Liver (tissue), 8 donors: ENCODE measurements at regions not wholly inside any gene's neighbourhood (a gene's known extent, or its start where the extent isn't known, plus 50 kb on each side); places are given as distances from the start of the nearest gene placed in this dataset.

ENCODE experiments used
- DNase-seq: peaks from one replicate; pipeline ENCODE4 v3.0.0-alpha.2; 2017; ENCODE audit warnings: low spot score
- H3K27ac ChIP-seq, 2 donors: one replicate each; pipeline ENCODE4 v1.7.0; 2013; ENCODE audit warnings: inconsistent platforms in 2 of 2, low read length in 2 of 2, control low read depth in 1 of 2, low read depth in 1 of 2, mild to moderate bottlenecking in 1 of 2
- H3K27me3 ChIP-seq, 4 donors: one replicate each; pipeline versions ENCODE4 v1.6.1 to v1.7.0; 2013; ENCODE audit warnings: low read length in 3 of 4, inconsistent platforms in 1 of 4, mild to moderate bottlenecking in 1 of 4, moderate library complexity in 1 of 4; ENCODE audit not compliant: control insufficient read depth in 4 of 4, insufficient read depth in 4 of 4
- H3K36me3 ChIP-seq, 4 donors: one replicate each; pipeline versions ENCODE4 v1.6.1 to v1.7.0; 2013; ENCODE audit warnings: low read length in 3 of 4, mild to moderate bottlenecking in 3 of 4, low read depth in 1 of 4, moderate library complexity in 1 of 4; ENCODE audit not compliant: control insufficient read depth in 4 of 4, insufficient read depth in 3 of 4
- H3K4me1 ChIP-seq, 4 donors: one replicate each; pipeline versions ENCODE4 v1.6.1 to v1.7.0; 2013; ENCODE audit warnings: low read length in 3 of 4, mild to moderate bottlenecking in 3 of 4, moderate library complexity in 1 of 4; ENCODE audit not compliant: control insufficient read depth in 4 of 4, insufficient read depth in 4 of 4
- H3K4me3 ChIP-seq, 3 donors: one replicate each; pipeline versions ENCODE4 v1.6.1 to v1.7.0; 2013; ENCODE audit warnings: low read length in 3 of 3, control low read depth in 1 of 3, low read depth in 1 of 3, mild to moderate bottlenecking in 1 of 3
- H3K9ac ChIP-seq, 2 donors: one replicate each; pipeline ENCODE4 v1.7.0; 2013; ENCODE audit warnings: low read length in 2 of 2, mild to moderate bottlenecking in 2 of 2, moderate library complexity in 2 of 2, control low read depth in 1 of 2, low read depth in 1 of 2
- H3K9me3 ChIP-seq, 4 donors: one replicate each; pipeline versions ENCODE4 v1.6.1 to v1.7.0; 2013; ENCODE audit warnings: low read length in 3 of 4; ENCODE audit not compliant: control insufficient read depth in 4 of 4
- EGR1 ChIP-seq, 2 donors: IDR thresholded peaks; 2 replicates each; pipeline ENCODE4 v1.6.1; 2016 to 2018; ENCODE audit warnings: antibody characterized with exemption in 2 of 2, low read depth in 2 of 2
- FOXA1 ChIP-seq: IDR thresholded peaks from 2 replicates; pipeline ENCODE4 v1.6.1; 2016; ENCODE audit warnings: antibody characterized with exemption
- FOXA2 ChIP-seq: IDR thresholded peaks from 2 replicates; pipeline ENCODE4 v1.6.1; 2016; ENCODE audit warnings: antibody characterized with exemption
- GABPA ChIP-seq, 2 donors: IDR thresholded peaks in 1 of 2; conservative IDR thresholded peaks in 1 of 2; 2 replicates each; pipeline ENCODE4 v1.6.1; 2016; ENCODE audit warnings: antibody characterized with exemption in 2 of 2, mild to moderate bottlenecking in 1 of 2, moderate library complexity in 1 of 2
- HNF4A ChIP-seq, 2 donors: conservative IDR thresholded peaks; 2 replicates each; pipeline ENCODE4 v1.6.1; 2016; ENCODE audit warnings: antibody characterized with exemption in 2 of 2, mild to moderate bottlenecking in 2 of 2
- HNF4G ChIP-seq: IDR thresholded peaks from 2 replicates; pipeline ENCODE4 v1.6.1; 2016; ENCODE audit warnings: antibody characterized with exemption
- JUND ChIP-seq, 2 donors: IDR thresholded peaks; 2 replicates each; pipeline ENCODE4 v1.6.1; 2016; ENCODE audit warnings: antibody characterized with exemption in 2 of 2
- MAX ChIP-seq: IDR thresholded peaks from 2 replicates; pipeline ENCODE4 v1.6.1; 2016; ENCODE audit warnings: antibody characterized with exemption
- NR2F2 ChIP-seq: IDR thresholded peaks from 2 replicates; pipeline ENCODE4 v1.6.1; 2016; ENCODE audit warnings: antibody characterized with exemption
- RAD21 ChIP-seq, 2 donors: IDR thresholded peaks; 2 replicates each; pipeline ENCODE4 v1.6.1; 2016; ENCODE audit warnings: antibody characterized with exemption in 2 of 2, mild to moderate bottlenecking in 2 of 2
- REST ChIP-seq: IDR thresholded peaks from 2 replicates; pipeline ENCODE4 v1.6.1; 2016; ENCODE audit warnings: antibody characterized with exemption, mild to moderate bottlenecking
- RXRA ChIP-seq, 2 donors: IDR thresholded peaks; 2 replicates each; pipeline ENCODE4 v1.6.1; 2017 to 2018; ENCODE audit warnings: antibody characterized with exemption in 2 of 2, mild to moderate bottlenecking in 1 of 2
- SP1 ChIP-seq: IDR thresholded peaks from 2 replicates; pipeline ENCODE4 v1.6.1; 2018; ENCODE audit warnings: antibody characterized with exemption, mild to moderate bottlenecking
- TAF1 ChIP-seq: conservative IDR thresholded peaks from 2 replicates; pipeline ENCODE4 v1.6.1; 2016; ENCODE audit warnings: antibody characterized with exemption, mild to moderate bottlenecking
- YY1 ChIP-seq: IDR thresholded peaks from 2 replicates; pipeline ENCODE4 v1.6.1; 2016; ENCODE audit warnings: antibody characterized with exemption, mild to moderate bottlenecking
- ZBTB33 ChIP-seq: IDR thresholded peaks from 2 replicates; pipeline ENCODE4 v1.6.1; 2016; ENCODE audit warnings: antibody characterized with exemption
- WGBS: extraction: QIAGEN DNeasy Blood & Tissue Kit; methylation state at CpG from one replicate; pipeline ENCODE4 v1.1.7; 2013; 5-methylcytosine and 5-hydroxymethylcytosine counted together
- TF ChIP-seq, protein P1 (sequence below): IDR thresholded peaks from 2 replicates; pipeline ENCODE4 v1.6.1; 2016; ENCODE audit warnings: antibody characterized with exemption
- TF ChIP-seq, protein P2 (sequence below): fragments of 150-350 bp; IDR thresholded peaks from 2 replicates; pipeline ENCODE4 v1.5.1; 2017; ENCODE audit warnings: improper control_type of control experiment, low read depth, low read length; ENCODE audit not compliant: missing input control
- donor health status: healthy.
- donor health status: healthy.
- donor health status: healthy.
- donor health status: healthy.
- donor health status: healthy.

- peaks cover 0 to 3% (median under 1%) of the 10 kb centered on the region in 4 donors for H3K27me3 ChIP-seq
- H3K4me3 ChIP-seq = no peak overlapping the region
- 63% methylated on average over 28 of the region's 28 CpGs for WGBS
- H3K4me1 ChIP-seq = no peaks in the 10 kb centered on the region
- no peak overlapping the region for H3K27ac ChIP-seq
- no peak overlapping the region for H3K9ac ChIP-seq
- TF ChIP-seq, protein P1, sequence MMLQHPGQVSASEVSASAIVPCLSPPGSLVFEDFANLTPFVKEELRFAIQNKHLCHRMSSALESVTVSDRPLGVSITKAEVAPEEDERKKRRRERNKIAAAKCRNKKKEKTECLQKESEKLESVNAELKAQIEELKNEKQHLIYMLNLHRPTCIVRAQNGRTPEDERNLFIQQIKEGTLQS = no peak
- TF ChIP-seq NR2F2 = no peak
- no peak for TF ChIP-seq HNF4G
- no peak for TF ChIP-seq SP1
- TF ChIP-seq RAD21 (IDR thresholded peaks at IDR 0.05) = no peak
- TF ChIP-seq EGR1 (IDR thresholded peaks at IDR 0.05; ENCODE audit: low read depth in 2 of 2) = no peak
- no peak for TF ChIP-seq RXRA (IDR thresholded peaks at IDR 0.05)
- TF ChIP-seq HNF4A (conservative IDR thresholded peaks at IDR 0.05) = no peak
- TF ChIP-seq MAX = no peak
- TF ChIP-seq JUND (IDR thresholded peaks at IDR 0.05) = no peak
- no peak for TF ChIP-seq REST
- no peak for TF ChIP-seq FOXA1
- TF ChIP-seq TAF1 = no peak
- TF ChIP-seq YY1 = no peak
- TF ChIP-seq GABPA (IDR thresholded peaks at IDR 0.05 in 1 of 2, conservative IDR thresholded peaks at IDR 0.05 in 1 of 2) = no peak
- no peak for TF ChIP-seq ZBTB33
- no peak for TF ChIP-seq FOXA2
- TF ChIP-seq, protein P2, sequence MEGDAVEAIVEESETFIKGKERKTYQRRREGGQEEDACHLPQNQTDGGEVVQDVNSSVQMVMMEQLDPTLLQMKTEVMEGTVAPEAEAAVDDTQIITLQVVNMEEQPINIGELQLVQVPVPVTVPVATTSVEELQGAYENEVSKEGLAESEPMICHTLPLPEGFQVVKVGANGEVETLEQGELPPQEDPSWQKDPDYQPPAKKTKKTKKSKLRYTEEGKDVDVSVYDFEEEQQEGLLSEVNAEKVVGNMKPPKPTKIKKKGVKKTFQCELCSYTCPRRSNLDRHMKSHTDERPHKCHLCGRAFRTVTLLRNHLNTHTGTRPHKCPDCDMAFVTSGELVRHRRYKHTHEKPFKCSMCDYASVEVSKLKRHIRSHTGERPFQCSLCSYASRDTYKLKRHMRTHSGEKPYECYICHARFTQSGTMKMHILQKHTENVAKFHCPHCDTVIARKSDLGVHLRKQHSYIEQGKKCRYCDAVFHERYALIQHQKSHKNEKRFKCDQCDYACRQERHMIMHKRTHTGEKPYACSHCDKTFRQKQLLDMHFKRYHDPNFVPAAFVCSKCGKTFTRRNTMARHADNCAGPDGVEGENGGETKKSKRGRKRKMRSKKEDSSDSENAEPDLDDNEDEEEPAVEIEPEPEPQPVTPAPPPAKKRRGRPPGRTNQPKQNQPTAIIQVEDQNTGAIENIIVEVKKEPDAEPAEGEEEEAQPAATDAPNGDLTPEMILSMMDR = no peak
- no peak for DNase-seq
- H3K9me3 ChIP-seq = no peaks in the 10 kb centered on the region
- H3K36me3 ChIP-seq = no peaks in the 10 kb centered on the region
These were observed 330.5 kb upstream of the SFSWAP start for GRCh38 chr12:131380220-131380964.
